ENCODE measurements at regions not wholly inside any gene's neighbourhood (a gene's known extent, or its start where the extent isn't known, plus 50 kb on each side); places are given as distances from the start of the nearest gene placed in this dataset.

DNA sequence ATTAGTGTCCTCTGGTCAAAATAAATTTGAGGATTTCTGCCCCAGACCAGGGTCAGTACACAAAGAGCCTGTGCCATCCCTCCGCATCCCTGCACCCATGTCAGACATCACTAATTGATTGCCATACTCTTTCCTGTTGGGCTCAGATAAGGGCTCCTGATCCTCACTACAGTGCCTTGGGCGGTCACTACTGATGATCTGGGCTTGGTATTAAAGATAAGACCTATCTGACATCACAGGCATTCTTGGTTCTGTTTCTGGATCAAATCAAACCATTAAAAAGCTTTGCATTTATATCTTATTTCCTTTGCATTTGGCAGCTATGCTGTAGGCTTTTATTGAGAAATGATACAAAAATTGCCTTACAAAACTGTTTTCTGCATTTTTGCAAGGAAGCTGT lies 103.5 kb upstream of the TENM4 start:
- Histone ChIP-seq H3K27ac (replicated peaks; ENCODE audit: low read length) (no peak overlapping the region), H2BK5ac (ENCODE audit: low read length) (no peak overlapping the region), H3K79me1 (ENCODE audit: low read depth, low read length) (no peaks in the 10 kb centered on the region), H3K36me3 (replicated peaks in 1 of 2; ENCODE audit: control insufficient read depth in 2 of 2, insufficient read depth in 2 of 2, low read length in 2 of 2) (no peaks in the 10 kb centered on the region), H2AK5ac (ENCODE audit: low read depth, low read length) (no peak overlapping the region), H3K4me2 (ENCODE audit: insufficient read depth, low read length, poor library complexity, severe bottlenecking) (no peak overlapping the region), H2BK15ac (ENCODE audit: low read length) (no peak overlapping the region), H2AFZ (ENCODE audit: low read length) (no peak overlapping the region), H2BK12ac (ENCODE audit: low read length) (no peak overlapping the region), H3K23ac (ENCODE audit: low read depth, low read length, poor library complexity) (no peak overlapping the region), H3K27me3 (ENCODE audit: control insufficient read depth in 3 of 3, insufficient read depth in 3 of 3, low read depth in 1 of 3, low read length in 3 of 3) (no peaks in the 10 kb centered on the region), H3K9me3 (replicated peaks in 1 of 2; ENCODE audit: control insufficient read depth in 2 of 2, insufficient read depth in 1 of 2, low read depth in 1 of 2, low read length in 2 of 2) (no peaks in the 10 kb centered on the region), H3K4me1 (ENCODE audit: control insufficient read depth in 2 of 2, insufficient read depth in 1 of 2, low read depth in 1 of 2, low read length in 2 of 2) (no peaks in the 10 kb centered on the region), H4K8ac (ENCODE audit: low read depth, low read length) (no peak overlapping the region), H2BK120ac (ENCODE audit: low read depth, low read length) (no peak overlapping the region), H3K4me3 (ENCODE audit: low read length in 2 of 2) (no peak overlapping the region), H4K91ac (ENCODE audit: low read depth, low read length, poor library complexity) (no peak overlapping the region), H3K9ac (ENCODE audit: low read depth, low read length, poor library complexity) (no peak overlapping the region), H3K14ac (ENCODE audit: low read length) (no peak overlapping the region), H3K4ac (ENCODE audit: low read length) (no peak overlapping the region), H3K18ac (ENCODE audit: low read length) (no peak overlapping the region)
- WGBS, 2 donors (ENCODE audit: extremely low coverage in 2 of 2, insufficient read length in 2 of 2, insufficient replicate concordance in 1 of 2), result no CpG with 5 or more reads among the region's 2 CpGs
- no peak for DNase-seq (ENCODE audit: low spot score)

GRCh38 chr11:79543101-79543500 lies 102.3 kb upstream of the TENM4 start:
- Histone ChIP-seq H3K23ac (ENCODE audit: low read depth, low read length, poor library complexity) (no peak overlapping the region), H3K4ac (ENCODE audit: low read length) (no peak overlapping the region), H2AK5ac (ENCODE audit: low read depth, low read length) (no peak overlapping the region), H3K9ac (ENCODE audit: low read depth, low read length, poor library complexity) (no peak overlapping the region), H3K4me2 (ENCODE audit: insufficient read depth, low read length, poor library complexity, severe bottlenecking) (no peak overlapping the region), H3K18ac (ENCODE audit: low read length) (no peak overlapping the region), H2BK12ac (ENCODE audit: low read length) (no peak overlapping the region), H3K14ac (ENCODE audit: low read length) (no peak overlapping the region), H4K91ac (ENCODE audit: low read depth, low read length, poor library complexity) (no peak overlapping the region), H2AFZ (ENCODE audit: low read length) (no peak overlapping the region), H3K27ac (replicated peaks; ENCODE audit: low read length) (no peak overlapping the region), H2BK15ac (ENCODE audit: low read length) (no peak overlapping the region), H3K36me3 (replicated peaks in 1 of 2; ENCODE audit: control insufficient read depth in 2 of 2, insufficient read depth in 2 of 2, low read length in 2 of 2) (no peaks in the 10 kb centered on the region), H3K9me3 (replicated peaks in 1 of 2; ENCODE audit: control insufficient read depth in 2 of 2, insufficient read depth in 1 of 2, low read depth in 1 of 2, low read length in 2 of 2) (no peaks in the 10 kb centered on the region), H2BK5ac (ENCODE audit: low read length) (no peak overlapping the region), H4K8ac (ENCODE audit: low read depth, low read length) (no peak overlapping the region), H3K4me1 (ENCODE audit: control insufficient read depth in 2 of 2, insufficient read depth in 1 of 2, low read depth in 1 of 2, low read length in 2 of 2) (no peaks in the 10 kb centered on the region), H3K4me3 (ENCODE audit: low read length in 2 of 2) (no peak overlapping the region), H2BK120ac (ENCODE audit: low read depth, low read length) (no peak overlapping the region), H3K27me3 (ENCODE audit: control insufficient read depth in 3 of 3, insufficient read depth in 3 of 3, low read depth in 1 of 3, low read length in 3 of 3) (peaks cover 0 to 3% (median 0%) of the 10 kb centered on the region in 3 experiments), H3K79me1 (ENCODE audit: low read depth, low read length) (no peaks in the 10 kb centered on the region)
- no peak for DNase-seq (ENCODE audit: low spot score)
- WGBS, 2 donors (ENCODE audit: extremely low coverage in 2 of 2, insufficient read length in 2 of 2, insufficient replicate concordance in 1 of 2), result no CpG with 5 or more reads among the region's 1 CpG

DNA sequence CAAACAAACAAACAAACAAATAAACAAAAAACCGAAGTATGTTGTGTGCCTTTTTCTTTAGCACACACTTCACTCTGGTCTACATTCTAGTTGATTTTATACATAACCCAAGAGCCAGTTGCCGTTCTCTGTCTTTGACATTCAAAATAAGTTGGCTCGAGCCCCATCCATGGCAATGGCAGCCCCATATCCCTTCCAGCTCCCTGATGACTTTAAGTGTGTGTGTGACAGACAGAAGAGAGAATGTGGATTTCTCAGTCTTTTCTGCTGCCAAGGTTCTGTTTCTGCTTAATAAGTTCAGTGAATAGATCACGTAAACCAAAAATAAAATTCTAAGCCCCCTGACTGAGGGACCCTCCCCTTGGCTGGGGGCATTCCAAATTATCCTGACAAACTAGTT lies 100.6 kb upstream of the TENM4 start:
- Histone ChIP-seq H2BK15ac (ENCODE audit: low read length) (no peak overlapping the region), H2BK5ac (ENCODE audit: low read length) (no peak overlapping the region), H3K23ac (ENCODE audit: low read depth, low read length, poor library complexity) (no peak overlapping the region), H4K8ac (ENCODE audit: low read depth, low read length) (no peak overlapping the region), H3K18ac (ENCODE audit: low read length) (no peak overlapping the region), H4K91ac (ENCODE audit: low read depth, low read length, poor library complexity) (no peak overlapping the region), H3K79me1 (ENCODE audit: low read depth, low read length) (no peaks in the 10 kb centered on the region), H3K9me3 (replicated peaks in 1 of 2; ENCODE audit: control insufficient read depth in 2 of 2, insufficient read depth in 1 of 2, low read depth in 1 of 2, low read length in 2 of 2) (no peaks in the 10 kb centered on the region), H3K36me3 (replicated peaks in 1 of 2; ENCODE audit: control insufficient read depth in 2 of 2, insufficient read depth in 2 of 2, low read length in 2 of 2) (no peaks in the 10 kb centered on the region), H3K4ac (ENCODE audit: low read length) (no peak overlapping the region), H3K27ac (replicated peaks; ENCODE audit: low read length) (no peak overlapping the region), H2AFZ (ENCODE audit: low read length) (no peak overlapping the region), H2BK12ac (ENCODE audit: low read length) (no peak overlapping the region), H3K4me2 (ENCODE audit: insufficient read depth, low read length, poor library complexity, severe bottlenecking) (no peak overlapping the region), H2AK5ac (ENCODE audit: low read depth, low read length) (no peak overlapping the region), H3K9ac (ENCODE audit: low read depth, low read length, poor library complexity) (no peak overlapping the region), H3K4me1 (ENCODE audit: control insufficient read depth in 2 of 2, insufficient read depth in 1 of 2, low read depth in 1 of 2, low read length in 2 of 2) (no peaks in the 10 kb centered on the region), H3K4me3 (ENCODE audit: low read length in 2 of 2) (no peak overlapping the region), H2BK120ac (ENCODE audit: low read depth, low read length) (no peak overlapping the region), H3K14ac (ENCODE audit: low read length) (no peak overlapping the region), H3K27me3 (ENCODE audit: control insufficient read depth in 3 of 3, insufficient read depth in 3 of 3, low read depth in 1 of 3, low read length in 3 of 3) (peaks cover 0 to 3% (median 0%) of the 10 kb centered on the region in 3 experiments)
- no CpG with 5 or more reads among the region's 4 CpGs for WGBS, 2 donors (ENCODE audit: extremely low coverage in 2 of 2, insufficient read length in 2 of 2, insufficient replicate concordance in 1 of 2)
- no peak for DNase-seq (ENCODE audit: low spot score)

- no peak overlapping the region for H3K27ac ChIP-seq (replicated peaks; ENCODE audit: low read length)
- H3K27me3 ChIP-seq (ENCODE audit: control insufficient read depth in 3 of 3, insufficient read depth in 3 of 3, low read depth in 1 of 3, low read length in 3 of 3), result peaks cover 0 to 3% (median 0%) of the 10 kb centered on the region in 3 experiments
- H2BK15ac ChIP-seq (ENCODE audit: low read length), result no peak overlapping the region
- H4K91ac ChIP-seq (ENCODE audit: low read depth, low read length, poor library complexity), result no peak overlapping the region
- no peaks in the 10 kb centered on the region for H3K9me3 ChIP-seq (replicated peaks in 1 of 2; ENCODE audit: control insufficient read depth in 2 of 2, insufficient read depth in 1 of 2, low read depth in 1 of 2, low read length in 2 of 2)
- no peak overlapping the region for H3K4ac ChIP-seq (ENCODE audit: low read length)
- H3K4me1 ChIP-seq (ENCODE audit: control insufficient read depth in 2 of 2, insufficient read depth in 1 of 2, low read depth in 1 of 2, low read length in 2 of 2), result no peaks in the 10 kb centered on the region
- no peak overlapping the region for H3K23ac ChIP-seq (ENCODE audit: low read depth, low read length, poor library complexity)
- H2BK12ac ChIP-seq (ENCODE audit: low read length), result no peak overlapping the region
- no peak overlapping the region for H3K9ac ChIP-seq (ENCODE audit: low read depth, low read length, poor library complexity)
- H3K4me3 ChIP-seq (ENCODE audit: low read length in 2 of 2), result no peak overlapping the region
- no peak overlapping the region for H3K18ac ChIP-seq (ENCODE audit: low read length)
- no peak for DNase-seq (ENCODE audit: low spot score)
- no peaks in the 10 kb centered on the region for H3K36me3 ChIP-seq (replicated peaks in 1 of 2; ENCODE audit: control insufficient read depth in 2 of 2, insufficient read depth in 2 of 2, low read length in 2 of 2)
- no peak overlapping the region for H4K8ac ChIP-seq (ENCODE audit: low read depth, low read length)
- no peak overlapping the region for H2AFZ ChIP-seq (ENCODE audit: low read length)
- no peak overlapping the region for H2BK5ac ChIP-seq (ENCODE audit: low read length)
- no CpG with 5 or more reads among the region's 3 CpGs for WGBS, 2 donors (ENCODE audit: extremely low coverage in 2 of 2, insufficient read length in 2 of 2, insufficient replicate concordance in 1 of 2)
- no peak overlapping the region for H3K14ac ChIP-seq (ENCODE audit: low read length)
- H3K4me2 ChIP-seq (ENCODE audit: insufficient read depth, low read length, poor library complexity, severe bottlenecking), result no peak overlapping the region
- H2AK5ac ChIP-seq (ENCODE audit: low read depth, low read length), result no peak overlapping the region
- no peaks in the 10 kb centered on the region for H3K79me1 ChIP-seq (ENCODE audit: low read depth, low read length)
- no peak overlapping the region for H2BK120ac ChIP-seq (ENCODE audit: low read depth, low read length)
Measured at GRCh38 chr11:79538775-79539174, 97.9 kb upstream of the TENM4 start.
